NCI-H1092 treated with DMSO at 0.1 percent for 48 hours (cell line): ENCODE measurements at regions not wholly inside any gene's neighbourhood (a gene's known extent, or its start where the extent isn't known, plus 50 kb on each side); places are given as distances from the start of the nearest gene placed in this dataset.
"Not testable (repeated sequence)": the region's sequence is repeated elsewhere in the genome, so short reads cannot be mapped to it uniquely, and the experiment has no call there.

Experiments
- DNase-seq: peaks from one replicate; lab custom pipeline; 2025; lab: John Stamatoyannopoulos, UW

DNA sequence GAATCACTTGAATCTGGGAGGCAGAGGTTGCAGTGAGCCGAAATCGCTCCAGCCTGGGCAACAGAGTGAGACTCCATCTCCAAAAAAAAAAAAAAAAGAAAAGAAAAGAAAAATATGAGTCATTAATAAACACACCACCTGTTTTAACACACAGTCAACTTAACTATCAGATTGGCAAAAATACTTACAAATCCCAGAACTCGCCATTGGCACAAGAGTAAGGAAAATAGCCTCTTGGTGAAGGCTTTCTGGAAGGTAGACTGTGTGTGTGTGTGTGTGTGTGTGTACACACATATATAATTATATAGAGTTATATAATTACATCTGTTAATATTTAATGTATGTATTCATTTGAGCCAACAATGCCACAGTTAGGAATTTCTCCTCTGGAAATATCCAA is 63.7 kb upstream of the UXS1 start:
- DNase-seq = no peak

DNA sequence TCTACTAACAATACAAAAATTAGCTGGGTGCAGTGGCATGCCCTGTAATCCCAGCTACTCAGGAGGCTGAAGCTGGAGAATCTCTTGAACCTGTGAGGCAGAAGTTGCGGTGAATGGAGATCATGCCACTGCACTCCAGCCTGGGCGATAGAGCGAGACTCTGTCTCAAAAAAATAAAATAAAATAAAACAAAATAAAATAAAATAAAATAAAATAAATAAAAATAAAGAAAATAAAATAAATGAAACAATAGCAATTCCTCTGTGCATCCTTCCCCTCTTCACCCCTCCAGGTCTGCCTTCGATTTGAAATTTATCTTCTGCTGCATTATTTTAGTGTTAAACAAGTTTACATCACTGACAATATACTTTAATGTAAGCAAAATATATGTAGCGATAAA is 63.0 kb upstream of the UXS1 start:
- DNase-seq = no peak

DNA sequence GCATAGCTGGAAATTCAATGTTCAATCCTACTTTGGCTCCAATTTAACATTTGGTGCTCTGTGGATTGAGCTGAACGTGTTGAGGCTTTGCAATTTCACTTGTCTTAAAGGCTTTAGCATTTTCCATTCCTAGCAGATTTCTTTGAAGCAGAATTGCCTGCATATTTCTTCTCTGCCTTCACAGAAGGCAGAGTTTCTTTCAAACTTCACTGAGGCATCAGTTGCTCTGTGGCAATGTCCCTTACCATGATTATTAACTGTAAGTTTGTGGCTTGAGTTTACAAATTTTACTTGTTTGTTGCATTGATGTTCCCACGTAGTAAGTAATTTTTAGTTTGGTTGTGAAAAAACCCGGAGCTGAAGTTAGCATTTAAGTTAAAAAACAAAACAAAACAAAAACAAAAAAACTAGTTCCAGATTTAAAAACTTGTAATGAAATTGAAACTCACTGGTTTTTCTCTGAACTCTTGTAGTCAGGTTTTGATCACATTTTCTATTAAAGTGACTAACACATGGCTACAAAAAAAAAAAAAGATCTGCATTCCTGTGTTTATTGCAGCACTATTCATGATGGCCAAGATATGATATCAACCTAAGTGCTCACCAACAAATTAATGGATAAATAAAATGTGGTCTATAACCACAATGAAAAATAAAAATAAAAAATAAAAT is 55.2 kb upstream of the UXS1 start:
- DNase-seq = not testable (repeated sequence)

DNA sequence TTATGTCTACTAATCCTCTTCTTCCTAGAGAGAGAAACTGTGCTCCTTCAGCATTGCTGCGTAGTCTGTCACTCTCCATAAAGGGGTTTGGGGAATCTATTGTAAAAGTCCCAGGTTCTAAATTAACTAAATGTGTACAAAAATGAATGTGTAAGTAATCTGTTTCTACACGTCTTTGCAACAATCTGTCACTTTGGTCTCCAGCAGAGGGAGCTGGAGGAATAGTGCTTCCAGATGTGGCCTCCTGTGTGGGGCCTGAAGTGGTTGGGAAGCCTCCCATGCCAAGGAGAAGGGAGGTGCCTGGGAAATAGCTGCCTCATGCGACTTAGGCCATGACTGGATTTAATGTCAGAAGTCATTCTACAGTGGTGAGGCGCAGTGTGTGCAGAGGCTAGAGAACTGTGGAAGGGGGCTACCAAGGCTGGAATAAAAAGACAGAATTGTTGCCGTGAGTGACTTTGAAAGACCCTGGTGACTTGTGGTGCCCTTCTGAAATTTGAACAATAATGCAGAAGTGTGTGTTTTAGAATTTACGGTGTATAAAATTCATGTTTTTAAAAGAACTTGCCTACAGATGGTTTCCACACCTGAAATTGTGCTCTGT is 54.5 kb upstream of the UXS1 start:
- peak; percentile 14 for DNase-seq
